ENCODE measurements at regions not wholly inside any gene's neighbourhood (a gene's known extent, or its start where the extent isn't known, plus 50 kb on each side); places are given as distances from the start of the nearest gene placed in this dataset.

DNA sequence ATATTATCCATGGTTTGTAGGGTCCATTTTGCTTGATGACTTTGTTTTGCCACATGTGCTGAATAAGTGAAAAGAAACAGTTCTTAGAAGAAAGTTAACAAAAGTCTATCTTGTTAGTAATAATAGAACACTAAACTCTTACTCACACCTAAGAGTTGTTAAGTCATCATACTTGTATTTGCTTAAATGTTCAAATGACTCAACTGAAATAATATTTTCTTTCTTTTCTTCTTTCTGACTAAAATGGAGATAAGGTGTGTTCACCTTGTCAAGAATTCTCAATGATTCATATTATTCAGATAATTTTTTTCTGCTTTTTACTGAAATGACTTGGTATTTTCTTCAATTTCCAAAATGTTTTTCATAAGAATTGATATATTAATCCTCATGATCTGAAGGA is 327.2 kb downstream of the HTR1B start:
- TF ChIP-seq CTCF (conservative IDR thresholded peaks at IDR 0.05; ENCODE audit: low read depth, low read length) = no peak
- DNase-seq (ENCODE audit: low read depth) = no peak
- no peak overlapping the region for H3K4me3 ChIP-seq (ENCODE audit: low read length)

DNA sequence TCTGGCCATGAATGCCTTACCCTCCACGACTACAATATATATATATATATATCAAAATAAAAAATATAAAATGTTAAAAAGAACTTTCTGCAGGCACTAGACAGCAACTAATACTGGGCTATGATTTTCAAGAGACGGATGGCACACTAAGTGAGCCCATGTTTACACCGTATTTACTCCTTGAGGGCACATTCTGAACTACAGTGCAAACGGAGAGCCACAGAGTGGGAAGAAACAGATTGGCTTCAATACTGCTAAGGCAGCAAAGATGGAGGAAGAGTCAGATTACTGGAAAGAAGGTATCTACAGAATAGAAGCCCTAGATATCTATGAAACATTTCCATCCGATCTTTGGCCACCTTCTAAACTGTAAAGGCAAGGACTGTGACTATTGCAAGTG is 330.3 kb downstream of the HTR1B start:
- DNase-seq (ENCODE audit: low read depth) = no peak
- H3K4me3 ChIP-seq (ENCODE audit: low read length) = no peak overlapping the region
- TF ChIP-seq CTCF (conservative IDR thresholded peaks at IDR 0.05; ENCODE audit: low read depth, low read length) = no peak

- H3K4me3 ChIP-seq (ENCODE audit: low read length) = no peak overlapping the region
- no peak for DNase-seq (ENCODE audit: low read depth)
- TF ChIP-seq CTCF (conservative IDR thresholded peaks at IDR 0.05; ENCODE audit: low read depth, low read length) = no peak
Measured at GRCh38 chr6:77131426-77131825, 331.9 kb downstream of the HTR1B start.

- peak; percentile 7 for DNase-seq (ENCODE audit: low read depth)
- H3K4me3 ChIP-seq (ENCODE audit: low read length) = no peak overlapping the region
- TF ChIP-seq CTCF (conservative IDR thresholded peaks at IDR 0.05; ENCODE audit: low read depth, low read length) = peak; percentile 47
Measured at GRCh38 chr6:77124604-77125003, 338.7 kb downstream of the HTR1B start.

DNA sequence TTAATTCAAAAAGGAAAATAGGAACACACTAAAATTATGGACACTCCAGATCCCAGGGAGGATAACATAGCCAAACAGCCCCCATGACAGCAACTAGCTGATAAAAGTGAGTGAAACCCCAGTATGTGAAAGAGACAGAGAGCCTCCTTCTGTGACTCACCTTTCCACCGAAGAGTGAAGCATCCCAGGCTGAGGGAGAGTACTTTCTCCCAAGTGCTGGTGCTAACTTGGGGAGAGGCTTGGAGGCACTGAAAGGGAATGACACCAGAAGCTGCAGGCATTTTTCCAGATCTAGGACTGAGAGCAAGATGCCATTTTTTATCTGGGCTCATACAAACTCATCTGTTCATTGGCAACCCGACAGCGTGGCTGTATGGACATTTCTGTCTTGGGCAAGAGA is 339.8 kb downstream of the HTR1B start:
- H3K4me3 ChIP-seq (ENCODE audit: low read length) = no peak overlapping the region
- no peak for DNase-seq (ENCODE audit: low read depth)
- TF ChIP-seq CTCF (conservative IDR thresholded peaks at IDR 0.05; ENCODE audit: low read depth, low read length) = no peak

DNA sequence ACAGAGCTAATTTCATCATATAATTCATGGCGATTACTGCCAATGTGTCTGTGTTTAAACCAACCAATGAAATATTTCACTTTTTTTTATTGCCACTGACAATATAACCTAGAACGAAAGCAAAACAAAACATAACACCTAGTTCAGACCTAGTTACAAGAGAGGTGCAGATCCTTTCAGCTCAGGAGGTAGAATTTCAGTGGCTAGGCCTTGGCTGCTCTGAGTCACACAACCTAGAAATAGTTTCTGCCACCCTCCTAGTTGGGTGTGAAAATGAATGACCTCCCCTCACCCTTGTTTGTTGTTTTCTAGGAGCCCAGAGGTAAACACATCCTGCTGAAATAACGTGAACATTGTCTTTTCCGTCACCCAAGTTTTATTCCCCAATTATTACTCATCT is 356.3 kb downstream of the HTR1B start:
- TF ChIP-seq CTCF (conservative IDR thresholded peaks at IDR 0.05; ENCODE audit: low read depth, low read length) = no peak
- H3K4me3 ChIP-seq (ENCODE audit: low read length) = no peak overlapping the region
- DNase-seq (ENCODE audit: low read depth) = no peak

DNA sequence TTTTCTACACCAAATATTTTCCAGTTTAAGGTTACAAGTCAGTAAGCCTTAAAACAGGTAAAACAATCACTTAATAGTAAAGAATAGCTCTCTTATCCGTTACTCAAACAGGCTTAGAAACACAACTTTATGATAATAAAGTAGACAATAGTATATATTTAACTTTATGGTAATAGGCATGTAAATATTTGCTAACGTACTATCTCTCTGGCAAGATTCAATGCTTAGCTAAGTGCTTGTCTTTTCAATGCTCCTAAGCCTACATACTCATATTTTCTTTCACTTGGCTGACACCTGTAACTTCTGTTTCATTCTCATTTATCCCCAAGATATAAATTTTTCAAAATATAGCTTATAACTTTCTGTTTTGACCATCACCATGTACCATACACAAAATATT is 358.2 kb downstream of the HTR1B start:
- no peak overlapping the region for H3K4me3 ChIP-seq (ENCODE audit: low read length)
- no peak for DNase-seq (ENCODE audit: low read depth)

More for the DNA sequence above, 358.2 kb downstream of the HTR1B start:
- no peak for TF ChIP-seq CTCF (conservative IDR thresholded peaks at IDR 0.05; ENCODE audit: low read depth, low read length)

Measured in retinal pigment epithelial cell (primary cell).